ENCODE measurements at regions not wholly inside any gene's neighbourhood (a gene's known extent, or its start where the extent isn't known, plus 50 kb on each side); places are given as distances from the start of the nearest gene placed in this dataset.

DNA sequence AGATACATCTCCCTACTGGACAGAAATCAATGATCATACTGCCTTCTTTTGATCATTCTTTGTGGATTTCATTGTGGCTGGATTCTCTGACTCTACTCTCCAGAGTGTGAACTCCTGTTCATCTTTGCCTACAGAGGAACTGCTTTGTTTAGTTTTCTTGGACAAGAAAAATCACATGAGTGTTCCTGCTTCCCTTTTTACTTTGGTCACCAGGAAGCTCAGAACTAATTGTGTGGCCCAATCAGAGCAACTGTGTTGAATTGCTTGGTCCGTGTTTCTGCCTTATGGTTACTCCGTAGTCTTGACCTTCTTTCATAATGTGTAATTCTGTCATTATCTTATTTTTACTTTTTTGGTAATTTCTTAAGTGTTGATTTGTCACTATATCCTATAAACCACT is 97.0 kb downstream of the MAF start:
- TF ChIP-seq STAT1 (IDR thresholded peaks at IDR 0.05; ENCODE audit: unreplicated experiment), result no peak
- TF ChIP-seq ZNF331 (CRISPR knock-in tag; IDR thresholded peaks at IDR 0.05; ENCODE audit: low read depth), result no peak
- no peak for TF ChIP-seq EZH2 (IDR thresholded peaks at IDR 0.05; ENCODE audit: low read depth, unreplicated experiment)
- TF ChIP-seq POLR2AphosphoS5 (IDR thresholded peaks at IDR 0.05; ENCODE audit: low read depth), result no peak
